Fibroblast of skin of scalp (primary cell): ENCODE measurements at regions not wholly inside any gene's neighbourhood (a gene's known extent, or its start where the extent isn't known, plus 50 kb on each side); places are given as distances from the start of the nearest gene placed in this dataset.
"Not testable (repeated sequence)": the region's sequence is repeated elsewhere in the genome, so short reads cannot be mapped to it uniquely, and the experiment has no call there.

Experiments used
- DNase-seq: peaks from one replicate; pipeline ENCODE4 v3.0.0-alpha.2; 2013

DNA sequence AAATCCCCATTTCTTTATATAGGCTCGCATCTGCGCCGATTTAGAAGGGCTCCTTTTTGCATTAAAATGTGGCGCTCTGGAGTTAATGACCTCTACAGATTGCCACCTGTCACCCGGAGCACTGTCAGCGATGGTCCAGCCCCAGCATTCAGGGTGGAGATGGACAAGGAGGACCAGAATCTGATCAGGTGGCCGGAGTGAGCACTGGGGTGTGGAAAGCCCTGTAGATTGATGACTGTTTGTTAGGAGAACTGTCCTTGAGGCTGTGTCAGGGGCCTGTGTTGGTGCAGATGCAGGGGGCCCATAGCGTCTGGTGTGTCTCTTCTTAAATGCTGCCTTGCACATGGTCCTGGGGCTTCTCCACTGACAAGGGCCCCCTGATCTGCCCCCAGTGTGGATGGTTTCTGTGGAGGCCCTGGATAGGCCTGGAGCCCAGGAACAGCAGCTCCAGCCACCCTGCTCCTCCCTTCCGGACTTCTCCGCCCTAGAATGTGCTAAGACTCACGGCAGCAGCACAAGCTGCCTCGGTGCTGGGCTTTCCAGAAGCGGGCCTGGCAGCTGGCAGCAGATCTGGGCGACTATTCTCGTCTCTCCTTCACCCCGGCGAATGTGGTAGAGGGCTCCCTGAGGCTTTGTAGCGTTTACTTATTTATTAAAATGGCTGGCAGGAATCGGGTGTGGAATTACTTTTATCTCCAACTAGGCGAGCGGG lies 1333.3 kb downstream of the BRD1 start:
- DNase-seq = no peak

DNA sequence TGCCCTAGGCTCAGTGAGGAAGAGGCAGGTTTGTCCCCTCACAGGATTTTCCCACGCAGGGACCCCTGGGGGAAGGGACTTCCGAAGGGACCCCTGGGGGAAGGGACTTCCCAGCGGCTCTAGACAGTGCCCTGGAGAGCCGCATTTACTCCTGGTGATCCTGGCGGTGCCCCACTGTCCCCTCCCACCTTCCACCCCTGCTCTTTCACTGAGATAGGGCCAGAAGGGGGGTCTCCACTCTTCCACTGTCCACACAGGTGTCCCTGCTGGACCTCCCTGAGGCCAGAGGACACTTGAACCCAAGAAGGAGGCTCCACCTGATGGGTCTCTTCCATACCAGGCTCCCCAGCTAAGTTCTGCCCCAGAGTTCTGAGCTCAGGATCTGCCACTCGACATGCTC lies 1333.9 kb downstream of the BRD1 start:
- DNase-seq = no peak

DNA sequence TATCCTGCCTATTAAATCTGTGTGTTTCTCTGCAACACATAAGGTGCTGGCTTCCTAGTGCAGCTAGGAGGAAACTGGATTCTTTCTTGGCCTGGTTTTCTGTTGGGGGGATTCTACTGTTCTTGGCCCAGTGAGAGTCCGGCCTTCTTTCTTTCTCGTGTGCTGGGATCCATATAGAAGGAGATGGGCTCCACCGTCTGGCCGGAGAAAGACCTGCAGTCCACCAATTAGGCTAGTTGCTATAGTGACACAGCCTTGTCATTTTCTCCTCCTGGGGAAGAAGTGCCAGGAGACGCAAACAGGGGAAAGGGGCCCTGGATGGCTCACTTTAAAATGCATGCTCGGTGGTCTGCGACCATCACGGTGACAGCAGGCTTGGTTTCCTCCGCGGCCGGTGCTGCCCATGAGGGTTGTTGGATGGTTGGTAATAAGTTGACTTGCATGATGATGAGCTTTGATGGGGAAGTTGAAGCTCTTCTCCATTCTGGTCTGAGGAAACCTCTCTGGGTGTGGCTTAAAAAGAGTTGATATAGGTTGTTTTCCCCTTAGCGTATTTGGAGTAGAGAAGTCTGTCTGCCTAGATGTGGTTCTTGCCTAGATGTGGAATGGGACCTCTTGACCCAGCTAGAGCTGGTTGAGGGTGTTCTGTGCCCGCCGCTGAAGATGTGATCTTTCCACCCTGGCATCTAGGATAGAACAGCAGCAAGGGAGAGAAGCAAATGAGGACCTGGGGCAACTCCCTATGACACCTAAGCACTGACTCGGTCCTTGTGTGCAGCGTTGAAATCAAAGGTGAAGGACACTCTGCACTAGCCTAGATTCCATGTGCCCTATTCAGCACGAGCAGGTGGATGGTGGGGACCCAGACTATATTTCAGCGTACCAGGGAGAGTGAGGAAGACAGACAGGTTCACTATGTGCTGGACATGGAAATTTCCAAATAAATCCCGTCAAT lies 1335.0 kb downstream of the BRD1 start:
- peak; percentile 89 for DNase-seq

- peak; percentile 72 for DNase-seq
Observed at GRCh38 chr22:48491451-48491941, 1336.2 kb downstream of the BRD1 start.

DNA sequence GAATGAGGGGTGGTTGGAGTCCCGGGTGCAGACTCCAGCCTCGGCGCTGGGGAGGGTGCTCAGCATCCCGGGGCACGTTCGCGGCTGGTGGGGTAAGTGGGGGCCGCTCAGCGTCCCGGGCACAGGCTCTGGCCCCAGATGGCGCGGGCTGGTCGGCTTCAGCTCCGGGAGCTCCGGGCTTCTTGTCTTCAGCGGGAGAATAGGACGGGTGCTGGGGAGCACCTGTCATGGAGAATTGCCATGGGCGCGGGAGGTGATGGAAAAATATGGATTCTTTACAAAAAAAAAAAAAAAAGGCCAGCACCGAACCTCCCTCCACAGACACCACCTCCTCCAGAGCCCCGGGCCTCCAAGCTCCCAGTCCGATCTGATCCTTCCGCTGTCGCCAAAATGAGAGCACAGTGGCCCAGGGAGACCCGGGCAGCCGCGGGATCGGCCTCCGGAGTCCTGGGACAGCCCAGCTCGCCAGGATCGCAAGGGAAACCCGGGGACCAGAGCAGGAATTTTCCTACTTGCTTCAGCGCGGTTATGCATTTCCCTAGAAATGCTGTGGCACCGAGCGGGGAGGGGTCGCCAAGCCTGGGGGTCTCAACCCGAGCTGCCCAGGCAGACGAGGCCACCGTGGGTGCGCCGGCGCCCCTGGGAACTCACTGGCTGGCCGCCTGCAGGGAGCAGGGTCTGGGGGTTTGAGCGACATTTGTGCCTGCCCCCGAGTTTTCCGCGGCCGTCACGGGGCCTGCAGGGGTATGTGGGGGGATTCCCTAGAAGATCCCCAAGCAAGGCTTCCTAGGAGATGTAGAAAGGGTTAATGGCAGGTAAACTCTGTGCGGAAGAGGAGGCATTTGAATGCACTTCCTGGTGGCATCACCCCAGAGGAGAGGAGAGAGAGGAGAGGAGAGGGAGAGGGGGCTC lies 1336.9 kb downstream of the BRD1 start:
- no peak for DNase-seq

DNA sequence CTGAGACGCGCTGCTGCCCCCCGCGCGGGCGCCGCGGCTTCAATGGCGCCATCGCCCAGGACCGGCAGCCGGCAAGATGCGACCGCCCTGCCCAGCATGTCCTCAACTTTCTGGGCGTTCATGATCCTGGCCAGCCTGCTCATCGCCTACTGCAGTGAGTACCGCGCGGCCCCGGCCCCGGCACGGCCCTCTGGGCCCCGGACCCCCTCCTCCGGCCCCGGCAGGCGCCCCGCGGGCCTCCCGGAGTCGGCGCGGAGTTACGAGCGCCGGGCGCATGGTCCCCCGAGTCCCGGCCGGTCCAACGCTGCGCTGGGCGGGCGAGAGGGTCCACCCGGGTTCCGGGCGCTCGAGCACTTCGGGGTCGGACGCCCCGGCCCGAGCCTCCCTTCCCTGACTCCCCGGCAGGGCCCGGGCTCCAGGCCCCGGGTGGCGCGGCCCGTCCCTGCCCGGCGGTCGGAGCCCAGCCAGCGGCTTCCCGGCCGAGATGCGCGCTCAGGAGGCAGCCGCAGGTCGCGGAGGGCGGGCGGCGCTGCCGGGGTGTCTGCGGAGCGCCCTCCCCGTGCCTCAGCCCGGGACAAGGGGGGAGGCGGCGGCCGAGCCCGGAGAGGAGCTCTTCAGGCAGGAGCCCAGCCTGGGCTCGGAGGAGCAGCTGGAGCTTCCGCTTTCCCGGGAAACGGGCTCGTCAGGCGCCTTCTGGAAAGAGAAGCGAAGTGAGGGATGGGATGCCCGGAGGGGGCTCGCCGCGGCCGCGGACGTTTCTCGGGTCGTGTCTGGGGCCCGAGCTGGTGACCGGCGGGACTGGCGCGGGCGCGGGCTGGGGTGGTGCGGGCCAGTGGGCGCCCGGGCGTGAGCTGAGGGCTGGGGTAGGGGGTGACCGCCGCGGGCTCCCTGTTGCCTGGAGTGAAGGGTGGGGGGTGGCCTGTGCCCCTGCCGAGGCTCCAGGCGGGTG lies 1337.8 kb downstream of the BRD1 start:
- DNase-seq = peak; percentile 51

GRCh38 chr22:48488611-48489511 lies 1338.8 kb downstream of the BRD1 start:
- peak; percentile 57 for DNase-seq

GRCh38 chr22:48488149-48488551 lies 1339.5 kb downstream of the BRD1 start:
- peak; percentile 49 for DNase-seq

DNA sequence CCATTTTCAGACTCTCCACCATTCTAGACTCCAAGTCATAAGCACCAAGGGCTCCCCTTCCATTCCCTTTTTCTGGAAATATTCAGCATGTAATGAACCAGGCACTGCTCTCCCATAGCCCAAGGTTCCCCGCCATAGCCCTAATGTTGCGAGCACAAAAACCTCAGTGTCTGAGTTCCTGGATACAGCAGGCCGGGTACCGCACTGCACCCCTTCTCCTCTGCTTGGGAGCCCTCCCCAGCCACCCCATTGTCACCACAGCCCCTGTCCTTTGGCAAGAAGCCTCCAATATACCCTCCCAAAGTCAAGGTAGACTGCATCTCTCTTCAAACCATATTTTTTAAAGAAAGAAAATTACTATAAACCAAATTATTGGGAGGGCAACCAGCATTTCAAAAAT lies 1341.1 kb downstream of the BRD1 start:
- no peak for DNase-seq

- DNase-seq = no peak
Observed at GRCh38 chr22:48486134-48486532, 1341.5 kb downstream of the BRD1 start.

GRCh38 chr22:48485149-48486133 lies 1342.2 kb downstream of the BRD1 start:
- DNase-seq = no peak

DNA sequence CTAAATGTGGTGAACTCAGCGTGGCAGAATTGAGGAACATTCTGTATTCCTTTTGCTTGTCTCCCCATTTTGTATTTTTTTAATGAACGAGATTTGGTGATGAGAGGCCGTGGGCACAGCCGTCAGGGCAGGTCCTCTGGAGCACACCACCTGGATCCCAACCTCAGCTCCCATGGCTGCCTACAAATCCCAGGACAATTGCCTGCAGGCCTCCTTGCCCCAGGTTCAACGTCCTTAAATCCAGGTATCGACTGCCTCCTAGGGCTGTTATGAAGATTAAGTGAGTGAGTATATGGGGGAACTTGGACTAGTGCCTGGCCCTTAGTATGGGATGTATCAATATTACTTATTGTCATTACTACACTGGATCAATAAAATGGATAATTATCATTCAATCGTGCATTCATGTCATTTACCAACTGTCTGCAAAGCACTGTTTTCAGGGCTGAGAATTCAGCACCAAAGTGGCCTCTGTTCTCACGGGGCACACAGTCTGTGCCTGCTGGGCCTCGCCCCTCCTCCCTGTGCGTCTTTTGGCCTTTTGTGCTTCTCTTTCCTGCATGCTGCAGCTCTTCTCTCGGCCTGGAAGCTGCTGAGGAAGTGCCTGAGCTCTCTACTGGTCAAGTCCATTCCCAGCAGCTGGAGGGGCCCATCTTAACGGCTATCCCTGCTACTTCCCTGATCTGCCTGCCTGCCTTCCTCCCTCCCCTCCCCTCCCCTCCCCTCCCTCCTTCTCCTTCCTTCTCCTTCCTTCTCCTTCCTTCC lies 1343.7 kb downstream of the BRD1 start:
- DNase-seq = no peak

DNA sequence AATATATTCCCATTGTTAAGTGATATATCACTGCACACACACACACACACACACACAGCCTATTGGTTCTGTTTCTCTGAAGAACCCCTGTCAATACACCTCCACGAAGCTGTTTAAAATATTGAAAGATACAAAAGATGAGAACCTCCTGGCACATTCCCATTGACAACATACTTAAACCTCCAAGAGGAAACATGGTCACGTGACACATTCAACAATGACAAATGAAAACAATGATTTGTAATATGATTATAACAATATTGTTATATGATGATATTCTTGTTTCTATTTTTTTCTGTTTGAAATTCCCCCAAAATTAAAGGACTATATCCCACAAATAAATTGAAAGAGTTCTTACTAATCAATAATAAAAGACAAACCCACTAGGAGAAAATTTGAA lies 1344.9 kb downstream of the BRD1 start:
- DNase-seq = peak; percentile 23

DNA sequence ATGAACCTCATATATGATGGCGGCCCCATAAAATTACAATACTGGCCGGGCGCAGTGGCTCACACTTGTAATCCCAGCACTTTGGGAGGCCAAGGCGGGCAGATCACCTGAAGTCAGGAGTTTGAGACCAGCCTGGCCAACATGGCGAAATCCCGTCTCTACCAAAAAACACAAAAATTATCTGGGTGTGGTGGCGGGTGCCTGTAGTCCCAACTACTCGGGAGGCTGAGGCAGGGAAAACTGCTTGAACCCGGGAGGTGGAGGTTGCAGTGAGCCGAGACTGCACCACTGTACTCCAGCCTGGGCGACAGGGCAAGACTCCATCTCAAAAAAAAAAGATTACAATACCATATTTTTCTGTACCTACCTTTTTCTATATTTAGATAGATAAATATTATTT lies 1345.5 kb downstream of the BRD1 start:
- not testable (repeated sequence) for DNase-seq

- DNase-seq = no peak
Observed at GRCh38 chr22:48481748-48482147, 1345.9 kb downstream of the BRD1 start.

- no peak for DNase-seq
Observed at GRCh38 chr22:48478529-48479265, 1349.0 kb downstream of the BRD1 start.

GRCh38 chr22:48478124-48478523 lies 1349.5 kb downstream of the BRD1 start:
- DNase-seq = no peak
